OCI-LY7 (cell line): ENCODE measurements at regions not wholly inside any gene's neighbourhood (a gene's known extent, or its start where the extent isn't known, plus 50 kb on each side); places are given as distances from the start of the nearest gene placed in this dataset.
"Not testable (repeated sequence)": the region's sequence is repeated elsewhere in the genome, so short reads cannot be mapped to it uniquely, and the experiment has no call there.

Experiments used
- BruUV-seq: library from RNA; stranded (reverse); fragments of 400-500 nt; replicated peaks from 2 replicates; lab custom pipeline; 2021; lab: Mats Ljungman, UMichigan
- CTCF ChIA-PET: fragments of 300-600 bp; sonication (Branson Sonifier 250); formaldehyde crosslinking; loops from one replicate; lab custom pipeline; 2022; ENCODE audit warnings: antibody characterized with exemption; ENCODE audit not compliant: unreplicated experiment; lab: Charles Lee
- POLR2A ChIA-PET: fragments of 300-600 bp; sonication (Branson Sonifier 250); formaldehyde crosslinking; loops from one replicate; lab custom pipeline; 2022; ENCODE audit warnings: antibody characterized with exemption; lab: Charles Lee
- DNase-seq: peaks from one replicate; pipeline ENCODE4 v3.0.0-alpha.2; 2015; ENCODE audit warnings: low spot score
- H2AFZ ChIP-seq: fragments of 200-600 bp; sonication (generic), shearing (Covaris generic); 2 replicates; pipeline ENCODE4 v1.6.1; 2014; ENCODE audit warnings: mild to moderate bottlenecking, antibody characterized with exemption, low read length, moderate library complexity
- H3K27ac ChIP-seq: fragments of 200-600 bp; sonication (generic); 2 replicates; pipeline ENCODE4 v1.5.1; 2014; ENCODE audit warnings: mixed run types, low read depth, mild to moderate bottlenecking, moderate library complexity, low read length, inconsistent platforms; ENCODE audit not compliant: poor library complexity, severe bottlenecking
- H3K36me3 ChIP-seq: fragments of 200-600 bp; sonication (generic); 2 replicates; pipeline ENCODE4 v1.6.1; 2014; ENCODE audit warnings: mild to moderate bottlenecking, antibody characterized with exemption, low read length, moderate library complexity, mixed read lengths; ENCODE audit not compliant: insufficient read depth
- H3K4me1 ChIP-seq: fragments of 200-600 bp; sonication (generic); 2 replicates; pipeline ENCODE4 v1.5.1; 2014; ENCODE audit warnings: mild to moderate bottlenecking, low read length; ENCODE audit not compliant: insufficient read depth, poor library complexity, severe bottlenecking
- H3K4me2 ChIP-seq: fragments of 200-600 bp; sonication (generic); 2 replicates; pipeline ENCODE4 v1.6.1; 2014; ENCODE audit warnings: mild to moderate bottlenecking, low read length
- H3K4me3 ChIP-seq: fragments of 200-600 bp; sonication (generic); 2 replicates; pipeline ENCODE4 v1.5.1; 2014; ENCODE audit warnings: mild to moderate bottlenecking, low read depth, low read length; ENCODE audit not compliant: poor library complexity, severe bottlenecking
- H3K79me2 ChIP-seq: fragments of 200-600 bp; sonication (generic); 2 replicates; pipeline ENCODE4 v1.6.1; 2016; ENCODE audit warnings: low read depth, mild to moderate bottlenecking, low read length, moderate library complexity, mixed read lengths; ENCODE audit not compliant: insufficient read depth
- H3K9me2 ChIP-seq: fragments of 200-600 bp; sonication (generic); 2 replicates; pipeline ENCODE4 v1.6.1; 2016; ENCODE audit warnings: mild to moderate bottlenecking, low read length, mixed read lengths; ENCODE audit not compliant: insufficient read depth
- H3K9me3 ChIP-seq: fragments of 200-600 bp; sonication (generic); 2 replicates; pipeline ENCODE4 v1.6.1; 2014; ENCODE audit warnings: mild to moderate bottlenecking, mixed run types, low read length, mixed read lengths
- H4K20me1 ChIP-seq: fragments of 200-600 bp; sonication (generic); 2 replicates; pipeline ENCODE4 v1.6.1; 2014; ENCODE audit warnings: mild to moderate bottlenecking, antibody characterized with exemption, low read length, moderate library complexity, mixed read lengths; ENCODE audit not compliant: insufficient read depth
- EZH2phosphoT487 ChIP-seq: fragments of 200-600 bp; sonication (generic); IDR thresholded peaks from 2 replicates; pipeline ENCODE4 v1.6.1; 2018; ENCODE audit warnings: low read depth, borderline replicate concordance, mild to moderate bottlenecking, mixed run types, antibody characterized with exemption, low read length, moderate library complexity, mixed read lengths
- intact Hi-C: fragments of 100-400 bp; cut with micrococcal nuclease; formaldehyde crosslinking; loops from one replicate; pipeline ENCODE4 v1.10.0; 2022; ENCODE audit not compliant: unreplicated experiment
- TF ChIP-seq, protein P1 (sequence below): fragments of 200-600 bp; sonication (generic); conservative IDR thresholded peaks from 2 replicates; pipeline ENCODE4 v1.5.1; 2014; ENCODE audit warnings: mild to moderate bottlenecking, antibody characterized with exemption, low read length, moderate library complexity, mixed read lengths

DNA sequence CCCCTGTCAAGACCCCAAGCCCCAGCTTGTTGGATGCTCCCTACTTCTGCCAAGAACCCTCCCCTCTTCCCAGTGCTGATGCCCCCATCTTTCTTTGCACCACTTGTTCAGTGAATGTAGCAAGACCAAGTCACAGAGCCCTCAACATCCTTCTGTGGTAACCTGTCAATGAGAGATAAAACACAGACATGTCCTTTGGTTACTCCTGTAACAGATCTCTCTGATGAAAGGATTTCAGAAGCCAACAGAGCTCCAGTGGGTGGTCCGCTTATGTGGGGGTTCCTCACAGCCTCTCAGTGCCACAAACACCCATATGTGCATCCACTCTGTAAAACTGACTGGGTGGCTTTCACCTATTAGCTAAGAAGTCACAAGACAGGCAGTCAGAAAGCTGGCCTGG is 93.2 kb upstream of the CST7 start:
- Histone ChIP-seq H3K9me2 (no peaks in the 10 kb centered on the region), H3K4me3 (no peak overlapping the region), H2AFZ (no peak overlapping the region), H3K36me3 (no peaks in the 10 kb centered on the region), H3K79me2 (no peaks in the 10 kb centered on the region), H4K20me1 (no peaks in the 10 kb centered on the region), H3K9me3 (0 out of 2 replicates have a peak, but pooled peaks cover 4% of the 10 kb centered on the region), H3K4me2 (no peak overlapping the region), H3K4me1 (no peaks in the 10 kb centered on the region), H3K27ac (no peak overlapping the region)
- ChIA-PET POLR2A (interaction anchor here (1.0 kb wide), 1 partner anchor 9 kb away, joined by 4 read pairs; no protein-coding TSS in a partner anchor), CTCF (no interaction called here)
- no peak for DNase-seq
- TF ChIP-seq, protein P1, sequence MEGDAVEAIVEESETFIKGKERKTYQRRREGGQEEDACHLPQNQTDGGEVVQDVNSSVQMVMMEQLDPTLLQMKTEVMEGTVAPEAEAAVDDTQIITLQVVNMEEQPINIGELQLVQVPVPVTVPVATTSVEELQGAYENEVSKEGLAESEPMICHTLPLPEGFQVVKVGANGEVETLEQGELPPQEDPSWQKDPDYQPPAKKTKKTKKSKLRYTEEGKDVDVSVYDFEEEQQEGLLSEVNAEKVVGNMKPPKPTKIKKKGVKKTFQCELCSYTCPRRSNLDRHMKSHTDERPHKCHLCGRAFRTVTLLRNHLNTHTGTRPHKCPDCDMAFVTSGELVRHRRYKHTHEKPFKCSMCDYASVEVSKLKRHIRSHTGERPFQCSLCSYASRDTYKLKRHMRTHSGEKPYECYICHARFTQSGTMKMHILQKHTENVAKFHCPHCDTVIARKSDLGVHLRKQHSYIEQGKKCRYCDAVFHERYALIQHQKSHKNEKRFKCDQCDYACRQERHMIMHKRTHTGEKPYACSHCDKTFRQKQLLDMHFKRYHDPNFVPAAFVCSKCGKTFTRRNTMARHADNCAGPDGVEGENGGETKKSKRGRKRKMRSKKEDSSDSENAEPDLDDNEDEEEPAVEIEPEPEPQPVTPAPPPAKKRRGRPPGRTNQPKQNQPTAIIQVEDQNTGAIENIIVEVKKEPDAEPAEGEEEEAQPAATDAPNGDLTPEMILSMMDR = no peak
- TF ChIP-seq EZH2phosphoT487 = no peak
- BruUV-seq = no TSS peak
- intact Hi-C loops = no loop called here

DNA sequence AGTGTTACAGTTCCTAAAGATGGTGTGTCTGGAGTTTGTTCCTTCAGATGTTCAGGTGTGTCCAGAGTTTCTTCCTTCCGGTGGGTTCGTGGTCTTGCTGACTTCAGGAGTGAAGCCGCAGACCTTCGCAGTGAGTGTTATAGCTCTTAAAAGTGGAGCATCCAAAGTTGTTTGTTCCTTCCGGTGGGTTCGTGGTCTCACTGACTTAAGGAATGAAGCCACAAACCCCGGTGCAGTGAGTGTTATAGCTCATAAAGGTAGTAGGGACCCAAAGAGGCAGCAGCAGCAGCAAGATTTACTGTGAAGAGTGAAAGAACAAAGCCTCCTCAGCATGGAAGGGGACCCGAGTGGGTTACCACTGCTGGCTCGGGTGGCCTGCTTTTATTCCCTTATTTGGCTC is 90.6 kb upstream of the CST7 start:
- H3K36me3 ChIP-seq, H3K9me2 ChIP-seq, H2AFZ ChIP-seq, H3K4me1 ChIP-seq, CTCF ChIA-PET, H3K79me2 ChIP-seq, intact Hi-C loops, POLR2A ChIA-PET, DNase-seq, H3K9me3 ChIP-seq, H3K27ac ChIP-seq, BruUV-seq, H3K4me2 ChIP-seq, H4K20me1 ChIP-seq, H3K4me3 ChIP-seq: not testable (repeated sequence)

DNA sequence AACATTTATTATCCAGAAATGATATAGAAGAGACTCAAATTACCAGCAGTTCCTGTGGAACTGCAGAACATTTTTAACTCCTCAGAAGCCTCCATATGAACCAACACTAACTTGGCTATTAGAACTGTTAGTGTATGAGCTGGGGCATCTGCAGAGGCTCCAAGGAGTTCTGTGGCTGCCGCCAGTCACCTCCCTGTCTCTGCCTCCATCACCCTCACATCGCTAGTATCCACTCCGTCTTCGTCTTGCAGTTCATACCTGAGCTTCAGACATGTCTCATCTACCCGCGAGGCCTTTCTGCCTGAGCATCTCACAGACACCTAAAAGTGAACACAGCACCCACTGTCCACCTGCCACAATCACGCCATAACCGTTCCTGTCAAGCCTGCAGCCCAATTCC is 89.5 kb upstream of the CST7 start:
- Histone ChIP-seq H3K4me3 (no peak overlapping the region), H3K4me1 (no peaks in the 10 kb centered on the region), H3K27ac (no peak overlapping the region), H4K20me1 (no peaks in the 10 kb centered on the region), H3K9me2 (no peaks in the 10 kb centered on the region), H3K4me2 (no peak overlapping the region), H3K36me3 (no peaks in the 10 kb centered on the region), H3K9me3 (0 out of 2 replicates have a peak, but pooled peaks cover 8% of the 10 kb centered on the region), H2AFZ (no peak overlapping the region), H3K79me2 (no peaks in the 10 kb centered on the region)
- ChIA-PET POLR2A (no interaction called here), CTCF (no interaction called here)
- BruUV-seq = no TSS peak
- TF ChIP-seq, protein P1 = no peak
- TF ChIP-seq EZH2phosphoT487 = no peak
- no peak for DNase-seq
- intact Hi-C loops = no loop called here
